Thoracic aorta (tissue), 2 donors: ENCODE measurements at regions not wholly inside any gene's neighbourhood (a gene's known extent, or its start where the extent isn't known, plus 50 kb on each side); places are given as distances from the start of the nearest gene placed in this dataset.

Experiments
- ATAC-seq: fragments of 150-250 bp; one replicate; pipeline ENCODE4 v1.8.0; 2017; ENCODE audit warnings: low read depth; ENCODE audit not compliant: insufficient number of reproducible peaks, low FRiP score
- DNase-seq: peaks from one replicate; pipeline ENCODE4 v3.0.0-alpha.2; 2020; ENCODE audit warnings: low spot score
- H3K27ac ChIP-seq, 2 donors: fragments of 200-600 bp; sonication (generic); 1 replicate in 1 of 2; 2 replicates in 1 of 2; pipeline ENCODE4 v1.5.1; 2016; ENCODE audit warnings: mild to moderate bottlenecking in 2 of 2, moderate library complexity in 2 of 2
- H3K27me3 ChIP-seq: fragments of 200-600 bp; sonication (generic); replicated peaks from 2 replicates; pipeline ENCODE4 v1.6.0; 2016; ENCODE audit warnings: mild to moderate bottlenecking; ENCODE audit not compliant: insufficient read depth
- H3K36me3 ChIP-seq: fragments of 200-600 bp; sonication (generic); one replicate; pipeline ENCODE4 v1.5.1; 2016
- H3K4me1 ChIP-seq, 2 donors: fragments of 200-600 bp; sonication (generic); 1 replicate in 1 of 2; 2 replicates in 1 of 2; pipeline versions ENCODE4 v1.5.1 to v1.6.0; 2016; ENCODE audit warnings: low read depth in 2 of 2, mild to moderate bottlenecking in 1 of 2; ENCODE audit not compliant: control insufficient read depth in 1 of 2
- H3K4me3 ChIP-seq: fragments of 200-600 bp; sonication (generic); 2 replicates; pipeline ENCODE4 v1.5.1; 2016; ENCODE audit warnings: mild to moderate bottlenecking
- H3K9me3 ChIP-seq: fragments of 200-600 bp; sonication (generic); 2 replicates; pipeline ENCODE4 v1.5.1; 2016
- TF ChIP-seq, protein P1 (sequence below): fragments of 200-600 bp; sonication (generic); IDR thresholded peaks from one replicate; pipeline ENCODE4 v1.5.1; 2019; ENCODE audit warnings: antibody characterized with exemption

DNA sequence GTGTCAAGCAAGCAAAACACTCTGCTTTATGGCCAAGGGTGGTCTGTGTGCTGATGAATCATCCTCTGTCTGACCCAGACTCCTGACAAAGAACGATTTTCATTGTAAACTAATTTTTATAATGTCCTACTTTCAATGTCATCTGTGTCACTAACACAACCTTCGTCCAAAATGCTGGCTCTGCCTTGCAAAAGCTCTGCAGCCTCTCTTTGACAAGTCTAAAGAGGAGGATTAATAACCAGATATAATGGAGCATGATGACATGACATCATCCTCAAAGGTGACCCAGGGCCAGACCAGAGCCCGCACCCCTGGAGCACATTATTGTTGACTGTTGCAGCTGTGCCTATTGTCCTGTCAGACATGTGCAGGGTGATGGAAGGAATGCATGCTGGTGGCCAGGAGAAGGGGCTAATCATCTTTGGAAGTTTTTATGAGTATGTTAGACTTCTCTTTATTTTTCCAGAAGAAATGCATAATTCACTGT is 589.4 kb downstream of the NR2F1-AS1 start:
- TF ChIP-seq, protein P1, sequence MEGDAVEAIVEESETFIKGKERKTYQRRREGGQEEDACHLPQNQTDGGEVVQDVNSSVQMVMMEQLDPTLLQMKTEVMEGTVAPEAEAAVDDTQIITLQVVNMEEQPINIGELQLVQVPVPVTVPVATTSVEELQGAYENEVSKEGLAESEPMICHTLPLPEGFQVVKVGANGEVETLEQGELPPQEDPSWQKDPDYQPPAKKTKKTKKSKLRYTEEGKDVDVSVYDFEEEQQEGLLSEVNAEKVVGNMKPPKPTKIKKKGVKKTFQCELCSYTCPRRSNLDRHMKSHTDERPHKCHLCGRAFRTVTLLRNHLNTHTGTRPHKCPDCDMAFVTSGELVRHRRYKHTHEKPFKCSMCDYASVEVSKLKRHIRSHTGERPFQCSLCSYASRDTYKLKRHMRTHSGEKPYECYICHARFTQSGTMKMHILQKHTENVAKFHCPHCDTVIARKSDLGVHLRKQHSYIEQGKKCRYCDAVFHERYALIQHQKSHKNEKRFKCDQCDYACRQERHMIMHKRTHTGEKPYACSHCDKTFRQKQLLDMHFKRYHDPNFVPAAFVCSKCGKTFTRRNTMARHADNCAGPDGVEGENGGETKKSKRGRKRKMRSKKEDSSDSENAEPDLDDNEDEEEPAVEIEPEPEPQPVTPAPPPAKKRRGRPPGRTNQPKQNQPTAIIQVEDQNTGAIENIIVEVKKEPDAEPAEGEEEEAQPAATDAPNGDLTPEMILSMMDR, result no peak
- Histone ChIP-seq H3K4me3 (no peak overlapping the region), H3K27me3 (no peaks in the 10 kb centered on the region), H3K27ac (no peak overlapping the region), H3K4me1 (no peaks in the 10 kb centered on the region), H3K9me3 (peaks cover 5% of the 10 kb centered on the region), H3K36me3 (no peaks in the 10 kb centered on the region)
- DNase-seq (no peak), ATAC-seq (no peak)

- DNase-seq, result no peak
- no peak overlapping the region for H3K4me3 ChIP-seq
- TF ChIP-seq, protein P1, result no peak
- peaks cover 5% of the 10 kb centered on the region for H3K9me3 ChIP-seq
- no peaks in the 10 kb centered on the region for H3K27me3 ChIP-seq
- H3K4me1 ChIP-seq, result no peaks in the 10 kb centered on the region
- H3K27ac ChIP-seq, result no peak overlapping the region
- H3K36me3 ChIP-seq, result no peaks in the 10 kb centered on the region
- ATAC-seq, result no peak
These were observed 590.2 kb downstream of the NR2F1-AS1 start for GRCh38 chr5:92990771-92991170.

- no peaks in the 10 kb centered on the region for H3K27me3 ChIP-seq
- no peak for ATAC-seq
- no peak overlapping the region for H3K27ac ChIP-seq
- no peaks in the 10 kb centered on the region for H3K4me1 ChIP-seq
- no peaks in the 10 kb centered on the region for H3K36me3 ChIP-seq
- no peak overlapping the region for H3K4me3 ChIP-seq
- TF ChIP-seq, protein P1, result no peak
- DNase-seq, result no peak
- H3K9me3 ChIP-seq, result no peaks in the 10 kb centered on the region
These were observed 600.0 kb downstream of the NR2F1-AS1 start for GRCh38 chr5:92981001-92981400.

DNA sequence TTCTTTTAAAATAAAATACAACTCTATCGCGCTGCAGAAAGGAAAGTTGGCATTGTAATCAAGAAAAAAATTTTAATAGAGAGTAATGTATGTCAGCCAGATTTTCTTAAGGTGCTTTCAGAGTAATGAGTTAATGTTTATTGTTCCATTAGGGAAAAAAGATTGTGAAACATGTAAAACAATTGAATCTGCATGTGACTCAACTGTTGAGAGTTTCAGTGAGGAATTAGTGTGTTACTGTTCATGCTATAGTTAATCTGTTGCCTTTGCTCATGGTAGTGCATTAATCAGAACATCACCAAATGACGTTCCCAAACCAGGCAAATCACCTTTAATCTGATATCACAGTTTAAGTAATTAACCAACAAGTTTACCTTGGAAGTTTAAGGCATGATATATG is 600.5 kb downstream of the NR2F1-AS1 start:
- Histone ChIP-seq H3K36me3 (no peaks in the 10 kb centered on the region), H3K27me3 (no peaks in the 10 kb centered on the region), H3K9me3 (no peaks in the 10 kb centered on the region), H3K27ac (no peak overlapping the region), H3K4me1 (no peaks in the 10 kb centered on the region), H3K4me3 (no peak overlapping the region)
- TF ChIP-seq, protein P1, result no peak
- ATAC-seq (no peak), DNase-seq (no peak)

- H3K27ac ChIP-seq, result no peak overlapping the region
- H3K4me3 ChIP-seq, result no peak overlapping the region
- H3K4me1 ChIP-seq, result no peaks in the 10 kb centered on the region
- H3K27me3 ChIP-seq, result no peaks in the 10 kb centered on the region
- no peaks in the 10 kb centered on the region for H3K36me3 ChIP-seq
- TF ChIP-seq, protein P1, result no peak
- ATAC-seq (no peak), DNase-seq (no peak)
- H3K9me3 ChIP-seq, result no peaks in the 10 kb centered on the region
These were observed 601.3 kb downstream of the NR2F1-AS1 start for GRCh38 chr5:92979716-92980115.
